D721Med (cell line): ENCODE measurements at regions not wholly inside any gene's neighbourhood (a gene's known extent, or its start where the extent isn't known, plus 50 kb on each side); places are given as distances from the start of the nearest gene placed in this dataset.

Experiments used
- DNase-seq: peaks from one replicate; pipeline ENCODE4 v3.0.0; 2011; ENCODE audit warnings: low spot score; ENCODE audit not compliant: insufficient read length
- FAIRE-seq: peaks from 2 replicates; lab custom pipeline; 2011; peaks lifted over from hg19 to GRCh38; lab: Jason Lieb, UNC
- CTCF ChIP-seq: IDR thresholded peaks from 2 replicates; pipeline ENCODE4 v1.5.1; 2012; ENCODE audit warnings: mild to moderate bottlenecking, control low read depth; ENCODE audit not compliant: insufficient read depth; ENCODE audit errors: missing control alignments

- no peak for TF ChIP-seq CTCF
- no peak for DNase-seq
- no peak for FAIRE-seq
These were observed 499.6 kb upstream of the B3GAT1 start for GRCh38 chr11:134911514-134912180.

DNA sequence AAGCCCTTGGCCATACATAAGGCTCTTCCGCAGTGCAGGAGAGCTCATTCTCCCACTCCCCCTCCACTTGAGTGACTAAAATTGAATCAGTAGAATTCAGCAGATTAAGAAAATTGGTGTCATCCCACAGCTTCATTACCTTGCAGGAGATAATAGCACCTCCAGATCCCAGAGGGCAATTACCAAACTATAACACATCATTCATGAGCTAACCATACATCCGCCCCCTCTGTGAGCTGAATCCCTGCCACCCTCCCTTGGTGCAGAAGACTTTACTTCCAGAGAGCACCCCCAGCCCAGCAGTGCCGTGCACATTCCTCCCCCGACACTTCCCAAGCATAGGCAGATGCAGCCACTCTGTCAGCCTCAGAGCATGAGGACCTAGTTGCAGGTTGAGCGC, 496.5 kb upstream of the B3GAT1 start:
- FAIRE-seq (no peak), DNase-seq (no peak)
- no peak for TF ChIP-seq CTCF

DNA sequence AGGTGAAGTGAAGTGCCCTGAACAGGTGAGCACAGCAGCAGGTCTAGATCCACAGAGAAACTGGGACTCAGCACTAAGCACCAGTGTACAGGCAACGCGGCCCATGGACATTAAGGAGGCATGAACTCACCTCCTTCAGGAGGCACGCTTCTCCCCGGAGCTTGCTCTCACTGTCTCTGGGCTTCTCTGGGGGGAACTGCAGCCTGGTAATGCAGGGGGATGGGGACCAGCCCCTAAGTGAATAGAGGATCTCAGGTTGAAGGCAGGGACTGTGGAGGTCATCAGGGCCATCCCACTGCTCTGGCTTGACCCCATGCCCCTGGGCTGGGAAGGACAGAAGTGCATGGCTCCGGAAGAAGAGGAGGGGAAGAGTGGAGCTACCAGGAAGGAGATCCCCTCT, 495.6 kb upstream of the B3GAT1 start:
- TF ChIP-seq CTCF: no peak
- no peak for FAIRE-seq
- DNase-seq: no peak

- DNase-seq (no peak), FAIRE-seq (no peak)
- TF ChIP-seq CTCF: no peak
These were observed 494.4 kb upstream of the B3GAT1 start for GRCh38 chr11:134906356-134906955.

GRCh38 chr11:134905928-134906327, 493.9 kb upstream of the B3GAT1 start:
- TF ChIP-seq CTCF: no peak
- FAIRE-seq: no peak

DNA sequence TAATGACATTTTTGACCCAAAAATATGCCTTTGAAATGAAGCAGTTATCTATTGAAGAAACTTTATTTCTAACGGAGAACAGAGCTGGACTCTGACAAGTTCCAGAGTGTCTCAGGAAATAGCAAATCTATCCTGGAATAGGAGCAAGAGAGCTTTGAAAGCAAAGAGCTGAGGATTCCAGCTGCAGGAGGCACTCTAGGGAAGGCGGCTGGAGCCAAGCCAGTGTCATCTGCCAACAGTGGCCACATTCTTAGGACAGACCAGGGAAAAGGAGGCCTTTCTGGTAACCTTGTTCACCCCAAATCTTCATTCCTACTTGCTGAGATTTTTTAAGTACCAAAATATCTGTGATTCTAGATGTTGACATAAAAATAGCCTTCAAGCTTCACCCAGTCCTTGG, 493.5 kb upstream of the B3GAT1 start:
- no peak for DNase-seq
- TF ChIP-seq CTCF: no peak
- no peak for FAIRE-seq

More at GRCh38 chr11:134905928-134906327, 493.9 kb upstream of the B3GAT1 start:
- no peak for DNase-seq
